ENCODE measurements at regions not wholly inside any gene's neighbourhood (a gene's known extent, or its start where the extent isn't known, plus 50 kb on each side); places are given as distances from the start of the nearest gene placed in this dataset.

GRCh38 chr15:37682304-37682703 is 252.1 kb upstream of the TMCO5A start:
- intact Hi-C loops (cut with DNase I) = no loop called here
- 39 to 82% methylated on average over 4 of the region's 4 CpGs for WGBS, 2 donors
- Histone ChIP-seq H3K4me1 (no peaks in the 10 kb centered on the region), H3K27ac (no peak overlapping the region), H3K27me3 (no peaks in the 10 kb centered on the region), H3K9me3 (no peaks in the 10 kb centered on the region), H3K36me3 (no peaks in the 10 kb centered on the region), H3K4me3 (no peak overlapping the region)
- no peak for DNase-seq
- TF ChIP-seq CTCF (IDR thresholded peaks at IDR 0.05) (no peak), POLR2A (IDR thresholded peaks at IDR 0.05) (no peak), EP300 (IDR thresholded peaks at IDR 0.05) (no peak), POLR2AphosphoS5 (IDR thresholded peaks at IDR 0.05) (no peak)

GRCh38 chr15:37691911-37692310 is 242.5 kb upstream of the TMCO5A start:
- intact Hi-C loops (cut with DNase I) = no loop called here
- no peak for DNase-seq
- Histone ChIP-seq H3K27ac (no peak overlapping the region), H3K27me3 (no peaks in the 10 kb centered on the region), H3K4me1 (no peaks in the 10 kb centered on the region), H3K9me3 (peaks cover 0 to 4% (median 0%) of the 10 kb centered on the region in 4 donors), H3K4me3 (no peak overlapping the region), H3K36me3 (no peaks in the 10 kb centered on the region)
- 73 to 84% methylated on average over 4 of the region's 4 CpGs for WGBS, 2 donors
- no peak for TF ChIP-seq POLR2A (IDR thresholded peaks at IDR 0.05)
- TF ChIP-seq CTCF (IDR thresholded peaks at IDR 0.05) = no peak
- no peak for TF ChIP-seq EP300 (IDR thresholded peaks at IDR 0.05)
- no peak for TF ChIP-seq POLR2AphosphoS5 (IDR thresholded peaks at IDR 0.05)

- DNase-seq = no peak
- Histone ChIP-seq H3K9me3 (peaks cover 0 to 4% (median 0%) of the 10 kb centered on the region in 4 donors), H3K27ac (no peak overlapping the region), H3K4me1 (no peaks in the 10 kb centered on the region), H3K27me3 (no peaks in the 10 kb centered on the region), H3K4me3 (no peak overlapping the region), H3K36me3 (no peaks in the 10 kb centered on the region)
- intact Hi-C loops (cut with DNase I) = no loop called here
- no peak for TF ChIP-seq CTCF (IDR thresholded peaks at IDR 0.05)
- no peak for TF ChIP-seq POLR2AphosphoS5 (IDR thresholded peaks at IDR 0.05)
- TF ChIP-seq POLR2A (IDR thresholded peaks at IDR 0.05) = no peak
- no peak for TF ChIP-seq EP300 (IDR thresholded peaks at IDR 0.05)
- WGBS, 2 donors = 84 to 87% methylated on average over 3 of the region's 3 CpGs
Measured at GRCh38 chr15:37693926-37694325, 240.5 kb upstream of the TMCO5A start.

DNA sequence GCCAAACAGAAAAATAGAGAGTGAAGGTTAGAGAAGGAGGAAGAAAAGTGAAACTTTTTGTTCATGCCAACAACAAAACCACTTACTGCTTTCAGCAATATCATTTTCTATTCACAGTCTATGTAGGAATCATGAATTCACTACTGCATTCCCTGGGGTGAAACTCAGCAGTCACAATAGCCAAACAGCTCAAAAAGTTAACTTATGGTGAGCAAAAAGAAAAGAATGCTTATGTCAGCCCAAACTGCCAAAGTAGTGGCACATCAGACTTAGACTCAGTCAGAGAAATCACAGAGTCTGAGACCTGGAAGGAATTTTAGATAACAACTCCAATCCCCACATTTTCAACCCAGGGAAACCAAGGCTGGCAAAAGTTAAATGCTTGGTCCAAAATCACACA is 238.7 kb upstream of the TMCO5A start:
- Histone ChIP-seq H3K27me3 (no peaks in the 10 kb centered on the region), H3K4me1 (no peaks in the 10 kb centered on the region), H3K9me3 (no peaks in the 10 kb centered on the region), H3K36me3 (no peaks in the 10 kb centered on the region), H3K27ac (no peak overlapping the region), H3K4me3 (no peak overlapping the region)
- no peak for TF ChIP-seq EP300 (IDR thresholded peaks at IDR 0.05)
- no peak for TF ChIP-seq POLR2AphosphoS5 (IDR thresholded peaks at IDR 0.05)
- no peak for TF ChIP-seq CTCF (IDR thresholded peaks at IDR 0.05)
- TF ChIP-seq POLR2A (IDR thresholded peaks at IDR 0.05) = no peak
- intact Hi-C loops (cut with DNase I) = no loop called here
- DNase-seq = no peak

- Histone ChIP-seq H3K36me3 (no peaks in the 10 kb centered on the region), H3K27me3 (no peaks in the 10 kb centered on the region), H3K27ac (no peak overlapping the region), H3K4me1 (no peaks in the 10 kb centered on the region), H3K4me3 (no peak overlapping the region), H3K9me3 (no peaks in the 10 kb centered on the region)
- WGBS, 2 donors = 86 to 88% methylated on average over 3 of the region's 3 CpGs
- DNase-seq = no peak
- intact Hi-C loops (cut with DNase I) = no loop called here
- no peak for TF ChIP-seq POLR2A (IDR thresholded peaks at IDR 0.05)
- TF ChIP-seq CTCF (IDR thresholded peaks at IDR 0.05) = no peak
- no peak for TF ChIP-seq POLR2AphosphoS5 (IDR thresholded peaks at IDR 0.05)
- TF ChIP-seq EP300 (IDR thresholded peaks at IDR 0.05) = no peak
Measured at GRCh38 chr15:37698679-37699078, 235.8 kb upstream of the TMCO5A start.
